KMS-11 (cell line): ENCODE measurements at regions not wholly inside any gene's neighbourhood (a gene's known extent, or its start where the extent isn't known, plus 50 kb on each side); places are given as distances from the start of the nearest gene placed in this dataset.

Experiments
- H2AFZ ChIP-seq: fragments of 200-600 bp; sonication (generic); 2 replicates; pipeline ENCODE4 v1.6.1; 2016; ENCODE audit warnings: antibody characterized with exemption, mixed run types, low read depth
- H3K27ac ChIP-seq: fragments of 200-600 bp; sonication (generic); 2 replicates; pipeline ENCODE4 v1.6.1; 2016; ENCODE audit warnings: mild to moderate bottlenecking, mixed run types
- H3K27me3 ChIP-seq: fragments of 200-600 bp; sonication (generic); 2 replicates; pipeline ENCODE4 v1.6.1; 2017; ENCODE audit warnings: mild to moderate bottlenecking, low read depth, mixed run types, moderate library complexity; ENCODE audit not compliant: insufficient read depth
- H3K36me3 ChIP-seq: fragments of 200-600 bp; sonication (generic); 2 replicates; pipeline ENCODE4 v1.6.1; 2017; ENCODE audit warnings: mild to moderate bottlenecking, mixed run types; ENCODE audit not compliant: insufficient read depth
- H3K4me1 ChIP-seq: fragments of 200-600 bp; sonication (generic); 2 replicates; pipeline ENCODE4 v1.6.1; 2016; ENCODE audit warnings: mild to moderate bottlenecking, low read depth, mixed run types; ENCODE audit not compliant: poor library complexity, severe bottlenecking
- H3K4me2 ChIP-seq: fragments of 200-600 bp; sonication (generic); 2 replicates; pipeline ENCODE4 v1.7.0; 2016; ENCODE audit warnings: mild to moderate bottlenecking, mixed run types
- H3K4me3 ChIP-seq: fragments of 200-600 bp; sonication (generic); IDR thresholded peaks from 2 replicates; pipeline ENCODE4 v1.6.1; 2017; ENCODE audit warnings: low read depth, low read length, mixed read lengths; ENCODE audit not compliant: insufficient read depth
- H3K79me2 ChIP-seq: fragments of 200-600 bp; sonication (generic); 2 replicates; pipeline ENCODE4 v1.6.1; 2016; ENCODE audit warnings: low read depth, mixed run types; ENCODE audit not compliant: insufficient read depth
- H3K9ac ChIP-seq: fragments of 200-600 bp; sonication (generic); 2 replicates; pipeline ENCODE4 v1.6.1; 2016; ENCODE audit warnings: mild to moderate bottlenecking, mixed run types
- H4K20me1 ChIP-seq: fragments of 200-600 bp; sonication (generic); 2 replicates; pipeline ENCODE4 v1.6.1; 2016; ENCODE audit warnings: mild to moderate bottlenecking, mixed run types; ENCODE audit not compliant: insufficient read depth
- CTCF ChIP-seq: fragments of 200-600 bp; sonication (generic); conservative IDR thresholded peaks from 2 replicates; pipeline ENCODE4 v1.6.1; 2017; ENCODE audit warnings: low read depth, mild to moderate bottlenecking, antibody characterized with exemption, low read length, moderate library complexity, mixed read lengths

GRCh38 chr5:120803282-120803681, 339.2 kb downstream of the PRR16 start:
- H3K9ac ChIP-seq, result no peak overlapping the region
- H3K36me3 ChIP-seq, result no peaks in the 10 kb centered on the region
- no peak overlapping the region for H2AFZ ChIP-seq
- no peaks in the 10 kb centered on the region for H3K27me3 ChIP-seq
- no peak overlapping the region for H3K27ac ChIP-seq
- no peak overlapping the region for H3K4me3 ChIP-seq
- no peaks in the 10 kb centered on the region for H3K79me2 ChIP-seq
- TF ChIP-seq CTCF, result peak; percentile 61
- H3K4me2 ChIP-seq, result no peak overlapping the region
- H3K4me1 ChIP-seq, result no peaks in the 10 kb centered on the region
- H4K20me1 ChIP-seq, result no peaks in the 10 kb centered on the region

GRCh38 chr5:120805131-120805530, 341.0 kb downstream of the PRR16 start:
- no peak for TF ChIP-seq CTCF
- Histone ChIP-seq H2AFZ (no peak overlapping the region), H3K4me2 (no peak overlapping the region), H3K27ac (no peak overlapping the region), H3K36me3 (no peaks in the 10 kb centered on the region), H3K79me2 (no peaks in the 10 kb centered on the region), H3K4me3 (no peak overlapping the region), H4K20me1 (no peaks in the 10 kb centered on the region), H3K9ac (no peak overlapping the region), H3K4me1 (no peaks in the 10 kb centered on the region), H3K27me3 (no peaks in the 10 kb centered on the region)

- Histone ChIP-seq H3K9ac (no peak overlapping the region), H3K4me3 (no peak overlapping the region), H3K79me2 (no peaks in the 10 kb centered on the region), H3K27ac (no peak overlapping the region), H4K20me1 (no peaks in the 10 kb centered on the region), H3K4me2 (no peak overlapping the region), H3K4me1 (no peaks in the 10 kb centered on the region), H2AFZ (no peak overlapping the region), H3K36me3 (no peaks in the 10 kb centered on the region), H3K27me3 (no peaks in the 10 kb centered on the region)
- TF ChIP-seq CTCF, result no peak
Measured at GRCh38 chr5:120806202-120806601, 342.1 kb downstream of the PRR16 start.

GRCh38 chr5:120808135-120808534, 344.0 kb downstream of the PRR16 start:
- no peak overlapping the region for H3K27ac ChIP-seq
- H2AFZ ChIP-seq, result no peak overlapping the region

More at GRCh38 chr5:120808135-120808534, 344.0 kb downstream of the PRR16 start:
- no peaks in the 10 kb centered on the region for H3K79me2 ChIP-seq
- H3K4me1 ChIP-seq, result no peaks in the 10 kb centered on the region
- H3K27me3 ChIP-seq, result no peaks in the 10 kb centered on the region
- no peak for TF ChIP-seq CTCF
- H3K4me2 ChIP-seq, result no peak overlapping the region
- H3K4me3 ChIP-seq, result no peak overlapping the region
- H3K9ac ChIP-seq, result no peak overlapping the region
- no peaks in the 10 kb centered on the region for H4K20me1 ChIP-seq
- H3K36me3 ChIP-seq, result no peaks in the 10 kb centered on the region
